A549 (cell line): ENCODE measurements at regions not wholly inside any gene's neighbourhood (a gene's known extent, or its start where the extent isn't known, plus 50 kb on each side); places are given as distances from the start of the nearest gene placed in this dataset.

Source experiments
- ATAC-seq, 2 experiments: fragments of 200-7000 bp in 1 of 2; fragments of >200 bp in 1 of 2; cut with Nextera tagmentation in 1 of 2; cut with Tn5 transposase in 1 of 2; 3 replicates each; pipeline versions ENCODE4 v1.8.0 to v1.9.1; 2018 to 2020; ENCODE audit warnings: mild to moderate bottlenecking in 1 of 2, moderate library complexity in 1 of 2
- CTCF ChIA-PET: fragments of 300-600 bp; sonication (Branson Sonifier 250); formaldehyde crosslinking; extraction: SDS; loops from one replicate; lab custom pipeline; 2021; ENCODE audit warnings: antibody characterized with exemption, inconsistent platforms; lab: Yijun Ruan, JAX
- POLR2A ChIA-PET: fragments of 350-600 bp; formaldehyde crosslinking; extraction: SDS; loops from one replicate; lab custom pipeline; 2021; ENCODE audit warnings: antibody characterized with exemption, inconsistent platforms; lab: Yijun Ruan, JAX
- DNase-seq, 2 experiments: peaks; one replicate each; pipeline versions ENCODE4 v3.0.0 to v3.0.0-alpha.2; 2011 to 2016; ENCODE audit warnings: low read depth in 1 of 2, low spot score in 1 of 2
- FAIRE-seq: peaks from 2 replicates; lab custom pipeline; 2011; peaks lifted over from hg19 to GRCh38; lab: Jason Lieb, UNC
- H3K27ac ChIP-seq, 2 experiments: fragments of >200 bp; sonication (Bioruptor Twin); formaldehyde crosslinking; 3 replicates each; pipeline ENCODE4 v1.5.1; 2016 to 2017
- H3K4me1 ChIP-seq: fragments of >200 bp; sonication (Bioruptor Twin); formaldehyde crosslinking; 3 replicates; pipeline ENCODE4 v1.6.1; 2016
- H3K4me2 ChIP-seq: fragments of >200 bp; sonication (Bioruptor Twin); formaldehyde crosslinking; 3 replicates; pipeline ENCODE4 v1.6.1; 2016
- H3K4me3 ChIP-seq: fragments of >200 bp; sonication (Bioruptor Twin); formaldehyde crosslinking; 3 replicates; pipeline ENCODE4 v1.5.1; 2016
- H3K9me3 ChIP-seq: fragments of >200 bp; sonication (Bioruptor Twin); formaldehyde crosslinking; 3 replicates; pipeline ENCODE4 v1.6.1; 2016
- CBX2 ChIP-seq: fragments of 200-600 bp; sonication (generic); IDR thresholded peaks from 2 replicates; pipeline ENCODE4 v1.6.1; 2016; ENCODE audit warnings: low read depth, mild to moderate bottlenecking, borderline replicate concordance
- CEBPB ChIP-seq, 2 experiments: fragments of >200 bp in 1 of 2; sonication (Bioruptor Twin) in 1 of 2; formaldehyde crosslinking in 1 of 2; IDR thresholded peaks; 2 replicates each; pipeline ENCODE4 v1.6.1; 2012 to 2016
- EHF ChIP-seq: fragments of 250-450 bp; sonication (Bioruptor Pico); IDR thresholded peaks from 2 replicates; pipeline ENCODE4 v1.5.0; 2020; ENCODE audit warnings: mild to moderate bottlenecking
- EHMT2 ChIP-seq: fragments of 200-600 bp; sonication (generic); IDR thresholded peaks from 2 replicates; pipeline ENCODE4 v1.6.1; 2016; ENCODE audit warnings: antibody characterized with exemption, low read depth, mild to moderate bottlenecking, moderate library complexity
- EP300 ChIP-seq, 2 experiments: fragments of >200 bp; sonication (Bioruptor Twin); formaldehyde crosslinking; IDR thresholded peaks; 2 replicates in 1 of 2; 3 replicates in 1 of 2; pipeline ENCODE4 v1.6.1; 2016 to 2017
- ESRRA ChIP-seq: fragments of 150-350 bp; IDR thresholded peaks from 2 replicates; pipeline ENCODE4 v1.6.1; 2014; ENCODE audit warnings: mild to moderate bottlenecking, low read length, borderline replicate concordance
- FOSB ChIP-seq: fragments of 250-450 bp; sonication (Bioruptor Pico); IDR thresholded peaks from 2 replicates; pipeline ENCODE4 v1.5.0; 2020; ENCODE audit warnings: mild to moderate bottlenecking, moderate library complexity
- FOSL2 ChIP-seq, 2 experiments: fragments of 450-650 bp in 1 of 2; fragments of >200 bp in 1 of 2; sonication (Bioruptor Twin) in 1 of 2; formaldehyde crosslinking; IDR thresholded peaks; 2 replicates each; pipeline versions ENCODE4 v1.5.0 to v1.6.1; 2016 to 2020; ENCODE audit warnings: mild to moderate bottlenecking in 1 of 2, moderate library complexity in 1 of 2
- FOXS1 ChIP-seq: fragments of 250-450 bp; sonication (Bioruptor Pico); IDR thresholded peaks from 2 replicates; pipeline ENCODE4 v1.5.0; 2020; ENCODE audit warnings: mild to moderate bottlenecking, moderate library complexity
- HOXB13 ChIP-seq: fragments of 250-450 bp; sonication (Bioruptor Pico); IDR thresholded peaks from 2 replicates; pipeline ENCODE4 v1.5.0; 2020; ENCODE audit warnings: low read depth, mild to moderate bottlenecking, moderate library complexity
- HOXB5 ChIP-seq: fragments of 250-450 bp; sonication (Bioruptor Pico); IDR thresholded peaks from 2 replicates; pipeline ENCODE4 v1.5.0; 2020; ENCODE audit warnings: mild to moderate bottlenecking, moderate library complexity
- JUN ChIP-seq, 2 experiments: fragments of >200 bp; sonication (Bioruptor Twin); formaldehyde crosslinking; IDR thresholded peaks; 2 replicates in 1 of 2; 3 replicates in 1 of 2; pipeline ENCODE4 v1.6.1; 2016 to 2017
- KDM1A ChIP-seq: fragments of 200-600 bp; sonication (generic); IDR thresholded peaks from 2 replicates; pipeline ENCODE4 v1.6.1; 2016; ENCODE audit warnings: low read depth, mild to moderate bottlenecking
- KDM5A ChIP-seq: fragments of 200-600 bp; sonication (generic); IDR thresholded peaks from 2 replicates; pipeline ENCODE4 v1.6.1; 2016; ENCODE audit warnings: antibody characterized with exemption, mild to moderate bottlenecking
- MAFK ChIP-seq: fragments of 450-650 bp; IDR thresholded peaks from 2 replicates; pipeline ENCODE4 v1.6.1; 2014; ENCODE audit not compliant: partially characterized antibody
- MYC ChIP-seq: IDR thresholded peaks from 2 replicates; pipeline ENCODE4 v1.6.1; 2012; ENCODE audit warnings: mild to moderate bottlenecking, inconsistent platforms, low read length, improper control_type of control experiment, borderline replicate concordance
- NFE2L2 ChIP-seq: fragments of 150-350 bp; conservative IDR thresholded peaks from 2 replicates; pipeline ENCODE4 v1.6.1; 2014; ENCODE audit warnings: low read length
- PHF8 ChIP-seq: fragments of 200-600 bp; sonication (generic); IDR thresholded peaks from 2 replicates; pipeline ENCODE4 v1.6.1; 2016; ENCODE audit warnings: low read depth, mild to moderate bottlenecking, antibody characterized with exemption, moderate library complexity, borderline replicate concordance
- POLR2A ChIP-seq: IDR thresholded peaks from 2 replicates; pipeline ENCODE4 v1.6.1; 2012; ENCODE audit warnings: mild to moderate bottlenecking, low read length
- RAD21 ChIP-seq, 2 experiments: fragments of >200 bp in 1 of 2; sonication (Bioruptor Twin) in 1 of 2; formaldehyde crosslinking in 1 of 2; IDR thresholded peaks in 1 of 2; conservative IDR thresholded peaks in 1 of 2; 2 replicates in 1 of 2; 3 replicates in 1 of 2; pipeline ENCODE4 v1.6.1; 2012 to 2018; ENCODE audit warnings: inconsistent platforms in 1 of 2
- RCOR1 ChIP-seq: fragments of 150-350 bp; IDR thresholded peaks from 2 replicates; pipeline ENCODE4 v1.6.1; 2014; ENCODE audit warnings: antibody characterized with exemption, low read length, low read depth
- RFX5 ChIP-seq: fragments of 450-650 bp; IDR thresholded peaks from 2 replicates; pipeline ENCODE4 v1.7.1; 2014; ENCODE audit warnings: antibody characterized with exemption, mild to moderate bottlenecking, moderate library complexity
- SMC3 ChIP-seq: fragments of >200 bp; sonication (Bioruptor Twin); formaldehyde crosslinking; IDR thresholded peaks from 3 replicates; pipeline ENCODE4 v1.6.1; 2018; ENCODE audit warnings: inconsistent platforms
- ZC3H11A ChIP-seq: fragments of 450-650 bp; IDR thresholded peaks from 2 replicates; pipeline ENCODE4 v1.6.1; 2014; ENCODE audit warnings: antibody characterized with exemption, mild to moderate bottlenecking
- ZFP36 ChIP-seq: fragments of 450-650 bp; IDR thresholded peaks from 2 replicates; pipeline ENCODE4 v1.6.1; 2014; ENCODE audit warnings: borderline replicate concordance; ENCODE audit not compliant: partially characterized antibody
- ZSCAN20 ChIP-seq: fragments of 250-450 bp; sonication (Bioruptor Pico); IDR thresholded peaks from 2 replicates; pipeline ENCODE4 v1.8.0; 2022; ENCODE audit warnings: mild to moderate bottlenecking, moderate library complexity
- WGBS: methylation state at CpG from one replicate; pipeline ENCODE4 v1.1.6; 2017; ENCODE audit errors: missing lambda C conversion rate; 5-methylcytosine and 5-hydroxymethylcytosine counted together
- TF ChIP-seq, protein P1 (sequence below): fragments of >200 bp; sonication (Bioruptor Twin); formaldehyde crosslinking; IDR thresholded peaks from 3 replicates; pipeline ENCODE4 v1.6.1; 2016
- TF ChIP-seq, protein P2 (sequence below): fragments of 200-600 bp; sonication (generic); IDR thresholded peaks from 2 replicates; pipeline ENCODE4 v1.6.1; 2016; ENCODE audit warnings: antibody characterized with exemption, mild to moderate bottlenecking, moderate library complexity
- TF ChIP-seq, protein P3 (sequence below): IDR thresholded peaks from 2 replicates; pipeline ENCODE4 v1.6.1; 2012
- TF ChIP-seq, protein P4 (sequence below): fragments of 150-350 bp; IDR thresholded peaks from 2 replicates; pipeline ENCODE4 v1.6.1; 2014; ENCODE audit warnings: low read depth, mild to moderate bottlenecking, low read length

DNA sequence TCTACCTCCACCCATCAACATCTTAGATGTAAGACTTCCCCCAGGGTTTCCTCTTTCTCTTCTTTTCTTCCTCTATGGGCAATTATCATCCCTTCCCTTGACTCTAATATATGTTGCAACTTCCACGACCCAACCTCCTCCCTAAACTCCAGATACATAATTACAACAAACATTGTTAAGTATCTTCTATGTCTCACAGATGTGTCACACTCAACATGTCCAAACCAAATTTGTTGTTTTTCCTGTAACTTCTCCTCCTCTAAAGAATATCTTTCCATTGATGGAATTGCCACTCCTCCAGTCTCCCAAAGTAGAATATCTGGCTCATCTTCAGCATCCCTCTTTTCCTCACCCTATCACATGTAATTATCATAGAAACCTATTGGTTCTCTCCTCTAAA is 314.2 kb downstream of the RWDD3 start:
- WGBS: 0% methylated on average over 1 of the region's 1 CpG
- TF ChIP-seq MYC (no peak), FOXS1 (CRISPR knock-in tag) (no peak), FOSL2 (IDR thresholded peaks at IDR 0.05) (no peak), FOSL2 (CRISPR knock-in tag; IDR thresholded peaks at IDR 0.05) (no peak), RCOR1 (no peak), CBX2 (no peak), EHMT2 (no peak), KDM5A (no peak), NFE2L2 (no peak), MAFK (no peak), FOSB (CRISPR knock-in tag) (no peak), RFX5 (no peak), SMC3 (no peak), ESRRA (no peak), CEBPB (IDR thresholded peaks at IDR 0.05) (no peak), EHF (CRISPR knock-in tag) (no peak)
- TF ChIP-seq, protein P1, sequence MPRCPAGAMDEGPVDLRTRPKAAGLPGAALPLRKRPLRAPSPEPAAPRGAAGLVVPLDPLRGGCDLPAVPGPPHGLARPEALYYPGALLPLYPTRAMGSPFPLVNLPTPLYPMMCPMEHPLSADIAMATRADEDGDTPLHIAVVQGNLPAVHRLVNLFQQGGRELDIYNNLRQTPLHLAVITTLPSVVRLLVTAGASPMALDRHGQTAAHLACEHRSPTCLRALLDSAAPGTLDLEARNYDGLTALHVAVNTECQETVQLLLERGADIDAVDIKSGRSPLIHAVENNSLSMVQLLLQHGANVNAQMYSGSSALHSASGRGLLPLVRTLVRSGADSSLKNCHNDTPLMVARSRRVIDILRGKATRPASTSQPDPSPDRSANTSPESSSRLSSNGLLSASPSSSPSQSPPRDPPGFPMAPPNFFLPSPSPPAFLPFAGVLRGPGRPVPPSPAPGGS: no peak
- TF ChIP-seq, protein P2, sequence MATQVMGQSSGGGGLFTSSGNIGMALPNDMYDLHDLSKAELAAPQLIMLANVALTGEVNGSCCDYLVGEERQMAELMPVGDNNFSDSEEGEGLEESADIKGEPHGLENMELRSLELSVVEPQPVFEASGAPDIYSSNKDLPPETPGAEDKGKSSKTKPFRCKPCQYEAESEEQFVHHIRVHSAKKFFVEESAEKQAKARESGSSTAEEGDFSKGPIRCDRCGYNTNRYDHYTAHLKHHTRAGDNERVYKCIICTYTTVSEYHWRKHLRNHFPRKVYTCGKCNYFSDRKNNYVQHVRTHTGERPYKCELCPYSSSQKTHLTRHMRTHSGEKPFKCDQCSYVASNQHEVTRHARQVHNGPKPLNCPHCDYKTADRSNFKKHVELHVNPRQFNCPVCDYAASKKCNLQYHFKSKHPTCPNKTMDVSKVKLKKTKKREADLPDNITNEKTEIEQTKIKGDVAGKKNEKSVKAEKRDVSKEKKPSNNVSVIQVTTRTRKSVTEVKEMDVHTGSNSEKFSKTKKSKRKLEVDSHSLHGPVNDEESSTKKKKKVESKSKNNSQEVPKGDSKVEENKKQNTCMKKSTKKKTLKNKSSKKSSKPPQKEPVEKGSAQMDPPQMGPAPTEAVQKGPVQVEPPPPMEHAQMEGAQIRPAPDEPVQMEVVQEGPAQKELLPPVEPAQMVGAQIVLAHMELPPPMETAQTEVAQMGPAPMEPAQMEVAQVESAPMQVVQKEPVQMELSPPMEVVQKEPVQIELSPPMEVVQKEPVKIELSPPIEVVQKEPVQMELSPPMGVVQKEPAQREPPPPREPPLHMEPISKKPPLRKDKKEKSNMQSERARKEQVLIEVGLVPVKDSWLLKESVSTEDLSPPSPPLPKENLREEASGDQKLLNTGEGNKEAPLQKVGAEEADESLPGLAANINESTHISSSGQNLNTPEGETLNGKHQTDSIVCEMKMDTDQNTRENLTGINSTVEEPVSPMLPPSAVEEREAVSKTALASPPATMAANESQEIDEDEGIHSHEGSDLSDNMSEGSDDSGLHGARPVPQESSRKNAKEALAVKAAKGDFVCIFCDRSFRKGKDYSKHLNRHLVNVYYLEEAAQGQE: no peak
- TF ChIP-seq, protein P3, sequence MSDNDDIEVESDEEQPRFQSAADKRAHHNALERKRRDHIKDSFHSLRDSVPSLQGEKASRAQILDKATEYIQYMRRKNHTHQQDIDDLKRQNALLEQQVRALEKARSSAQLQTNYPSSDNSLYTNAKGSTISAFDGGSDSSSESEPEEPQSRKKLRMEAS: no peak
- TF ChIP-seq, all 56 proteins: peak for 0
- no peak for FAIRE-seq
- no peak for DNase-seq
- POLR2A ChIA-PET: no interaction called here
- CTCF ChIA-PET: no interaction called here
- no peak overlapping the region for H3K27ac ChIP-seq
- ATAC-seq: no peak
- H3K4me1 ChIP-seq: no peaks in the 10 kb centered on the region
- H3K4me3 ChIP-seq: no peak overlapping the region
- no peak overlapping the region for H3K4me2 ChIP-seq
- H3K9me3 ChIP-seq: no peaks in the 10 kb centered on the region

DNA sequence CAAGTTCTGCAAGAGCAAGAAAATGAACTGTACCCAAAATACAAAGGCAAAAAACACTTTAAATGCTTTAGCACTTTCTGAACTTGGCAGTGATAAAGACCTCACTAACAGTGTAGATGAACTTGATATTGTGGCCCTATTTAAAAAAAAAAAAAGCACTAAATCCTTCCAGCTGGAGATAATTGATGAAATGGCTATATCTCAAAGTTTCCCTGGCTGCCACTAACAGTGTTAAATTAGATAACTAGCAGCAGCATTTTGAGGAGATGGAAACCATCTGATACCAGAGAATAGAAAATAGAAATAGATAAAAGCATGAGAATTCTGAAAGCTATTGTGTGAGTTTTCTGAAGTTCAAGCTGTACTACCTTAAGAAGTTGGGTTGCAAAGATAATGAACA is 317.2 kb downstream of the RWDD3 start:
- Histone ChIP-seq H3K9me3 (no peaks in the 10 kb centered on the region), H3K27ac (no peak overlapping the region), H3K4me1 (no peaks in the 10 kb centered on the region), H3K4me3 (no peak overlapping the region), H3K4me2 (no peak overlapping the region)
- ATAC-seq (no peak), DNase-seq (no peak), FAIRE-seq (no peak)
- POLR2A ChIA-PET: no interaction called here
- no peak for TF ChIP-seq JUN (IDR thresholded peaks at IDR 0.05)
- TF ChIP-seq, protein P4, sequence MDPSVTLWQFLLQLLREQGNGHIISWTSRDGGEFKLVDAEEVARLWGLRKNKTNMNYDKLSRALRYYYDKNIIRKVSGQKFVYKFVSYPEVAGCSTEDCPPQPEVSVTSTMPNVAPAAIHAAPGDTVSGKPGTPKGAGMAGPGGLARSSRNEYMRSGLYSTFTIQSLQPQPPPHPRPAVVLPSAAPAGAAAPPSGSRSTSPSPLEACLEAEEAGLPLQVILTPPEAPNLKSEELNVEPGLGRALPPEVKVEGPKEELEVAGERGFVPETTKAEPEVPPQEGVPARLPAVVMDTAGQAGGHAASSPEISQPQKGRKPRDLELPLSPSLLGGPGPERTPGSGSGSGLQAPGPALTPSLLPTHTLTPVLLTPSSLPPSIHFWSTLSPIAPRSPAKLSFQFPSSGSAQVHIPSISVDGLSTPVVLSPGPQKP: no peak
- no peak for TF ChIP-seq POLR2A
- no peak for TF ChIP-seq ZSCAN20 (CRISPR knock-in tag)
- TF ChIP-seq MYC: no peak
- TF ChIP-seq KDM5A: no peak
- TF ChIP-seq ZFP36: no peak
- TF ChIP-seq, protein P2: no peak
- no peak for TF ChIP-seq HOXB13
- no peak for TF ChIP-seq CEBPB (IDR thresholded peaks at IDR 0.05)
- TF ChIP-seq HOXB5 (CRISPR knock-in tag): no peak
- no peak for TF ChIP-seq PHF8
- TF ChIP-seq KDM1A: no peak
- TF ChIP-seq EP300 (IDR thresholded peaks at IDR 0.05): no peak
- no peak for TF ChIP-seq RAD21 (conservative IDR thresholded peaks at IDR 0.05 in 1 of 2, IDR thresholded peaks at IDR 0.05 in 1 of 2)
- no peak for TF ChIP-seq ZC3H11A
- CTCF ChIA-PET: no interaction called here
